ENCODE measurements at regions not wholly inside any gene's neighbourhood (a gene's known extent, or its start where the extent isn't known, plus 50 kb on each side); places are given as distances from the start of the nearest gene placed in this dataset.
A peak's percentile ranks its signal among the peaks of the same experiment; 100 is the strongest.

- Histone ChIP-seq H3K4me1 (ENCODE audit: control insufficient read depth in 2 of 2, insufficient read depth in 2 of 2, low read length in 2 of 2) (peaks cover 0 to 3% of the 10 kb centered on the region in 2 donors), H3K27ac (ENCODE audit: low read depth in 1 of 2, low read length in 1 of 2) (no peak overlapping the region), H3K36me3 (ENCODE audit: control insufficient read depth in 2 of 2, insufficient read depth in 2 of 2, low read length in 1 of 2) (no peaks in the 10 kb centered on the region), H3K9me3 (ENCODE audit: control insufficient read depth in 2 of 2, insufficient read depth in 1 of 2, low read length in 1 of 2) (no peaks in the 10 kb centered on the region), H3K27me3 (ENCODE audit: control insufficient read depth in 2 of 2, insufficient read depth in 1 of 2, low read length in 1 of 2) (no peaks in the 10 kb centered on the region), H3K4me3 (ENCODE audit: low read length in 2 of 2) (no peak overlapping the region)
- 61% methylated on average over 7 of the region's 7 CpGs for WGBS
- DNase-seq (ENCODE audit: low read depth in 6 of 9, low spot score in 9 of 9) = no peak
Observed at GRCh38 chr22:44632541-44633396, 69.2 kb upstream of the PRR5 start.

- Histone ChIP-seq H3K4me3 (ENCODE audit: low read length in 2 of 2) (no peak overlapping the region), H3K36me3 (ENCODE audit: control insufficient read depth in 2 of 2, insufficient read depth in 2 of 2, low read length in 1 of 2) (no peaks in the 10 kb centered on the region), H3K27me3 (ENCODE audit: control insufficient read depth in 2 of 2, insufficient read depth in 1 of 2, low read length in 1 of 2) (no peaks in the 10 kb centered on the region), H3K27ac (ENCODE audit: low read depth in 1 of 2, low read length in 1 of 2) (no peak overlapping the region), H3K4me1 (ENCODE audit: control insufficient read depth in 2 of 2, insufficient read depth in 2 of 2, low read length in 2 of 2) (peaks cover 0 to 7% of the 10 kb centered on the region in 2 donors), H3K9me3 (ENCODE audit: control insufficient read depth in 2 of 2, insufficient read depth in 1 of 2, low read length in 1 of 2) (no peaks in the 10 kb centered on the region)
- WGBS = 95% methylated on average over 3 of the region's 3 CpGs
- no peak for DNase-seq (ENCODE audit: low read depth in 6 of 9, low spot score in 9 of 9)
Observed at GRCh38 chr22:44630826-44631225, 71.2 kb upstream of the PRR5 start.

- Histone ChIP-seq H3K9me3 (ENCODE audit: control insufficient read depth in 2 of 2, insufficient read depth in 1 of 2, low read length in 1 of 2) (no peaks in the 10 kb centered on the region), H3K27ac (ENCODE audit: low read depth in 1 of 2, low read length in 1 of 2) (no peak overlapping the region), H3K4me1 (ENCODE audit: control insufficient read depth in 2 of 2, insufficient read depth in 2 of 2, low read length in 2 of 2) (peaks cover 0 to 8% of the 10 kb centered on the region in 2 donors), H3K36me3 (ENCODE audit: control insufficient read depth in 2 of 2, insufficient read depth in 2 of 2, low read length in 1 of 2) (no peaks in the 10 kb centered on the region), H3K4me3 (ENCODE audit: low read length in 2 of 2) (no peak overlapping the region), H3K27me3 (ENCODE audit: control insufficient read depth in 2 of 2, insufficient read depth in 1 of 2, low read length in 1 of 2) (no peaks in the 10 kb centered on the region)
- DNase-seq (ENCODE audit: low read depth in 6 of 9, low spot score in 9 of 9) = no peak
- 95% methylated on average over 9 of the region's 9 CpGs for WGBS
Observed at GRCh38 chr22:44628835-44629234, 73.2 kb upstream of the PRR5 start.

DNA sequence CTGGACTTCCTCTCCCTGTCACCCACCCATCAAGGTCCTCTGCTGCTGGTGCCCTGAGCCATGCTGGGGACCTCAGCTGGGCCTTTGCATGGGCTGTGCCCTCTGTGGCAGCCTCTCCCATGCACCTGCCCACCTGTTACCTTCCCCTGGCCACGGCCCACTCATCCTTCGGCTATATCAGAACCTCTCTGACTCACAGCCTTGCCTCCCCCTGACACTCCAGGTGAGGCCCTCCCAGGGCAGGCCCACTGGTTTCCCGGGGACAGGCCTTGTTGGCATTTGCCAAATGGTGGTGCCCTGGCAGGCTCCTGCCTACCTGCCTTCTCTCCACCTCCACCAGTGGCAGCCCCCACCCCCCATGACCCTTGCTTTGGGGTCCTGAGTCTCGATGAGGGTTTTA, 73.7 kb upstream of the PRR5 start:
- H3K9me3 ChIP-seq (ENCODE audit: control insufficient read depth in 2 of 2, insufficient read depth in 1 of 2, low read length in 1 of 2) = no peaks in the 10 kb centered on the region
- no peak overlapping the region for H3K27ac ChIP-seq (ENCODE audit: low read depth in 1 of 2, low read length in 1 of 2)
- no peak overlapping the region for H3K4me3 ChIP-seq (ENCODE audit: low read length in 2 of 2)
- no peaks in the 10 kb centered on the region for H3K27me3 ChIP-seq (ENCODE audit: control insufficient read depth in 2 of 2, insufficient read depth in 1 of 2, low read length in 1 of 2)
- no peak for DNase-seq (ENCODE audit: low read depth in 6 of 9, low spot score in 9 of 9)
- 97% methylated on average over 4 of the region's 4 CpGs for WGBS
- no peaks in the 10 kb centered on the region for H3K36me3 ChIP-seq (ENCODE audit: control insufficient read depth in 2 of 2, insufficient read depth in 2 of 2, low read length in 1 of 2)
- peaks cover 0 to 11% of the 10 kb centered on the region in 2 donors for H3K4me1 ChIP-seq (ENCODE audit: control insufficient read depth in 2 of 2, insufficient read depth in 2 of 2, low read length in 2 of 2)

GRCh38 chr22:44627521-44628139, 74.4 kb upstream of the PRR5 start:
- no peak overlapping the region for H3K4me3 ChIP-seq (ENCODE audit: low read length in 2 of 2)
- no peaks in the 10 kb centered on the region for H3K9me3 ChIP-seq (ENCODE audit: control insufficient read depth in 2 of 2, insufficient read depth in 1 of 2, low read length in 1 of 2)
- no peak for DNase-seq (ENCODE audit: low read depth in 6 of 9, low spot score in 9 of 9)
- H3K27ac ChIP-seq (ENCODE audit: low read depth in 1 of 2, low read length in 1 of 2) = no peak overlapping the region
- no peaks in the 10 kb centered on the region for H3K27me3 ChIP-seq (ENCODE audit: control insufficient read depth in 2 of 2, insufficient read depth in 1 of 2, low read length in 1 of 2)
- no peaks in the 10 kb centered on the region for H3K36me3 ChIP-seq (ENCODE audit: control insufficient read depth in 2 of 2, insufficient read depth in 2 of 2, low read length in 1 of 2)
- peaks cover 0 to 10% of the 10 kb centered on the region in 2 donors for H3K4me1 ChIP-seq (ENCODE audit: control insufficient read depth in 2 of 2, insufficient read depth in 2 of 2, low read length in 2 of 2)
- WGBS = 93% methylated on average over 19 of the region's 19 CpGs

GRCh38 chr22:44625981-44626687, 75.9 kb upstream of the PRR5 start:
- peak; percentile 33 to 83 (median 65) for DNase-seq (ENCODE audit: low read depth in 6 of 9, low spot score in 9 of 9)
- Histone ChIP-seq H3K27ac (ENCODE audit: low read depth in 1 of 2, low read length in 1 of 2) (no peak overlapping the region), H3K9me3 (ENCODE audit: control insufficient read depth in 2 of 2, insufficient read depth in 1 of 2, low read length in 1 of 2) (peaks cover 0 to 1% of the 10 kb centered on the region in 2 donors), H3K36me3 (ENCODE audit: control insufficient read depth in 2 of 2, insufficient read depth in 2 of 2, low read length in 1 of 2) (no peaks in the 10 kb centered on the region), H3K4me1 (ENCODE audit: control insufficient read depth in 2 of 2, insufficient read depth in 2 of 2, low read length in 2 of 2) (peaks cover 0 to 23% of the 10 kb centered on the region in 2 donors), H3K27me3 (ENCODE audit: control insufficient read depth in 2 of 2, insufficient read depth in 1 of 2, low read length in 1 of 2) (no peaks in the 10 kb centered on the region), H3K4me3 (ENCODE audit: low read length in 2 of 2) (no peak overlapping the region)
- 14% methylated on average over 16 of the region's 16 CpGs for WGBS

DNA sequence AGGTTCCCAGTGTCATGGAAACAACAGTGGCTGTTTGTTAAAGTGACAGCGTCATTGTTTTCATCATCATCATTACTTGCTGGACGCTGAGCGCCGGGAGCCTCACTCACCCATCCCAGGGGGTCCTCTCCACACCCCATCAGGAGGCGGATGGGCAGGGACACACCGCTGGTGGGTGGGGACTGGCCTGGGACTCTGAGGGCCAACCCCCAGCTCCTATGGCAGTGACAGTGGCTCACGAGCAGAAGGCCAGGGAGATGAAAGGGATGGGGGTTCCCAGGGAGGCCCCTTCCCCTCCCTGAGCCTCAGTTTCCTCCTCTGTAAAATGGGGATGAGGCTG, 76.6 kb upstream of the PRR5 start:
- no peak for DNase-seq (ENCODE audit: low read depth in 6 of 9, low spot score in 9 of 9)
- WGBS = 93% methylated on average over 7 of the region's 7 CpGs
- H3K27me3 ChIP-seq (ENCODE audit: control insufficient read depth in 2 of 2, insufficient read depth in 1 of 2, low read length in 1 of 2) = peaks cover 0 to 2% of the 10 kb centered on the region in 2 donors

GRCh38 chr22:44624689-44625420, 77.1 kb upstream of the PRR5 start:
- DNase-seq (ENCODE audit: low read depth in 6 of 9, low spot score in 9 of 9) = no peak
- H3K4me1 ChIP-seq (ENCODE audit: control insufficient read depth in 2 of 2, insufficient read depth in 2 of 2, low read length in 2 of 2) = peaks cover 0 to 33% of the 10 kb centered on the region in 2 donors
- no peaks in the 10 kb centered on the region for H3K36me3 ChIP-seq (ENCODE audit: control insufficient read depth in 2 of 2, insufficient read depth in 2 of 2, low read length in 1 of 2)
- H3K4me3 ChIP-seq (ENCODE audit: low read length in 2 of 2) = no peak overlapping the region
- WGBS = 93% methylated on average over 27 of the region's 27 CpGs
- no peak overlapping the region for H3K27ac ChIP-seq (ENCODE audit: low read depth in 1 of 2, low read length in 1 of 2)
- H3K27me3 ChIP-seq (ENCODE audit: control insufficient read depth in 2 of 2, insufficient read depth in 1 of 2, low read length in 1 of 2) = peaks cover 0 to 7% of the 10 kb centered on the region in 2 donors
- peaks cover 0 to 1% of the 10 kb centered on the region in 2 donors for H3K9me3 ChIP-seq (ENCODE audit: control insufficient read depth in 2 of 2, insufficient read depth in 1 of 2, low read length in 1 of 2)

More for the DNA sequence above, 76.6 kb upstream of the PRR5 start:
- Histone ChIP-seq H3K4me1 (ENCODE audit: control insufficient read depth in 2 of 2, insufficient read depth in 2 of 2, low read length in 2 of 2) (peaks cover 0 to 28% of the 10 kb centered on the region in 2 donors), H3K36me3 (ENCODE audit: control insufficient read depth in 2 of 2, insufficient read depth in 2 of 2, low read length in 1 of 2) (no peaks in the 10 kb centered on the region), H3K27ac (ENCODE audit: low read depth in 1 of 2, low read length in 1 of 2) (no peak overlapping the region), H3K9me3 (ENCODE audit: control insufficient read depth in 2 of 2, insufficient read depth in 1 of 2, low read length in 1 of 2) (peaks cover 0 to 1% of the 10 kb centered on the region in 2 donors), H3K4me3 (ENCODE audit: low read length in 2 of 2) (no peak overlapping the region)

Data from thymus (tissue), 11 donors.